Neural cell (in vitro differentiated cells): ENCODE measurements at regions not wholly inside any gene's neighbourhood (a gene's known extent, or its start where the extent isn't known, plus 50 kb on each side); places are given as distances from the start of the nearest gene placed in this dataset.

ENCODE experiments used
- H2AFZ ChIP-seq: fragments of 200-600, 300-800 bp; sonication (generic), shearing (Covaris generic); 2 replicates; pipeline ENCODE4 v1.6.0; 2014; ENCODE audit warnings: low read depth, mild to moderate bottlenecking, antibody characterized with exemption, low read length, moderate library complexity
- H3F3A ChIP-seq: fragments of 200-600 bp; shearing (Covaris generic); 2 replicates; pipeline ENCODE4 v1.6.1; 2016; ENCODE audit warnings: mild to moderate bottlenecking, moderate library complexity, mixed read lengths, antibody characterized with exemption, low read length; ENCODE audit not compliant: insufficient read depth, poor library complexity, severe bottlenecking
- H3K27ac ChIP-seq: fragments of 200-600, 300-800 bp; sonication (generic), shearing (Covaris generic); 2 replicates; pipeline ENCODE4 v1.5.1; 2014; ENCODE audit warnings: mild to moderate bottlenecking, low read length, moderate library complexity
- H3K27me3 ChIP-seq: fragments of 300-800, 200-600 bp; sonication (generic), shearing (Covaris generic); 2 replicates; pipeline ENCODE4 v1.6.0; 2014; ENCODE audit warnings: mild to moderate bottlenecking, low read depth, low read length, moderate library complexity; ENCODE audit not compliant: insufficient read depth
- H3K36me3 ChIP-seq: fragments of 300-800, 200-600 bp; sonication (generic), shearing (Covaris generic); 2 replicates; pipeline ENCODE4 v1.5.1; 2014; ENCODE audit warnings: mild to moderate bottlenecking, antibody characterized with exemption, low read length, moderate library complexity; ENCODE audit not compliant: insufficient read depth
- H3K4me2 ChIP-seq: fragments of 300-800, 200-600 bp; sonication (generic), shearing (Covaris generic); 2 replicates; pipeline ENCODE4 v1.6.0; 2014; ENCODE audit warnings: mild to moderate bottlenecking, low read length
- H3K4me3 ChIP-seq: fragments of 300-800, 200-600 bp; sonication (generic), shearing (Covaris generic); 2 replicates; pipeline ENCODE4 v1.5.1; 2014; ENCODE audit warnings: mild to moderate bottlenecking, low read length, moderate library complexity
- H3K79me2 ChIP-seq: fragments of 200-600 bp; shearing (Covaris generic); replicated peaks from 2 replicates; pipeline ENCODE4 v1.6.0; 2014; ENCODE audit warnings: mild to moderate bottlenecking, low read length, moderate library complexity; ENCODE audit not compliant: insufficient read depth
- H3K9ac ChIP-seq: fragments of 300-800, 200-600 bp; sonication (generic), shearing (Covaris generic); 2 replicates; pipeline ENCODE4 v1.6.1; 2016; ENCODE audit warnings: mild to moderate bottlenecking, low read length, mixed read lengths
- H3K9me2 ChIP-seq: fragments of 200-600 bp; shearing (Covaris generic); 2 replicates; pipeline ENCODE4 v1.6.1; 2016; ENCODE audit warnings: mild to moderate bottlenecking, low read length, mixed read lengths; ENCODE audit not compliant: insufficient read depth
- H3K9me3 ChIP-seq: fragments of 200-600, 300-800 bp; sonication (generic), shearing (Covaris generic); 2 replicates; pipeline ENCODE4 v1.6.1; 2016; ENCODE audit warnings: mild to moderate bottlenecking, mixed run types, low read length, moderate library complexity, mixed read lengths
- H4K20me1 ChIP-seq: fragments of 200-600 bp; shearing (Covaris generic); 2 replicates; pipeline ENCODE4 v1.6.1; 2016; ENCODE audit warnings: mild to moderate bottlenecking, mixed run types; ENCODE audit not compliant: insufficient read depth
- CTCF ChIP-seq: fragments of 450-650 bp; IDR thresholded peaks from 2 replicates; pipeline ENCODE4 v1.5.1; 2014; ENCODE audit warnings: antibody characterized with exemption, mild to moderate bottlenecking, moderate library complexity; ENCODE audit not compliant: poor library complexity, severe bottlenecking
- EP300 ChIP-seq: fragments of 450-650 bp; conservative IDR thresholded peaks from 2 replicates; pipeline ENCODE4 v1.6.1; 2014; ENCODE audit warnings: antibody characterized with exemption, mild to moderate bottlenecking, moderate library complexity; ENCODE audit not compliant: poor library complexity, severe bottlenecking
- EZH2 ChIP-seq: fragments of 200-600, 300-800 bp; shearing (Covaris generic), sonication (generic); IDR thresholded peaks from 2 replicates; pipeline ENCODE4 v1.6.1; 2014; ENCODE audit warnings: antibody characterized with exemption, low read length, borderline replicate concordance, mild to moderate bottlenecking; ENCODE audit not compliant: insufficient read depth, poor library complexity, severe bottlenecking
- MXI1 ChIP-seq: fragments of 450-650 bp; conservative IDR thresholded peaks from 2 replicates; pipeline ENCODE4 v1.6.1; 2014; ENCODE audit warnings: antibody characterized with exemption, mild to moderate bottlenecking; ENCODE audit not compliant: poor library complexity, severe bottlenecking
- POLR2AphosphoS5 ChIP-seq: IDR thresholded peaks from 2 replicates; pipeline ENCODE4 v1.6.1; 2012
- RAD21 ChIP-seq: fragments of 450-650 bp; conservative IDR thresholded peaks from 2 replicates; pipeline ENCODE4 v1.6.1; 2014; ENCODE audit warnings: antibody characterized with exemption, mild to moderate bottlenecking, moderate library complexity
- SMC3 ChIP-seq: fragments of 450-650 bp; conservative IDR thresholded peaks from 2 replicates; pipeline ENCODE4 v1.6.1; 2014; ENCODE audit warnings: antibody characterized with exemption, mild to moderate bottlenecking, moderate library complexity; ENCODE audit not compliant: poor library complexity
- TAF1 ChIP-seq: IDR thresholded peaks from 2 replicates; pipeline ENCODE4 v1.6.1; 2012; ENCODE audit warnings: low read depth
- TF ChIP-seq, protein P1 (sequence below): IDR thresholded peaks from 2 replicates; pipeline ENCODE4 v1.6.1; 2012; ENCODE audit warnings: borderline replicate concordance

DNA sequence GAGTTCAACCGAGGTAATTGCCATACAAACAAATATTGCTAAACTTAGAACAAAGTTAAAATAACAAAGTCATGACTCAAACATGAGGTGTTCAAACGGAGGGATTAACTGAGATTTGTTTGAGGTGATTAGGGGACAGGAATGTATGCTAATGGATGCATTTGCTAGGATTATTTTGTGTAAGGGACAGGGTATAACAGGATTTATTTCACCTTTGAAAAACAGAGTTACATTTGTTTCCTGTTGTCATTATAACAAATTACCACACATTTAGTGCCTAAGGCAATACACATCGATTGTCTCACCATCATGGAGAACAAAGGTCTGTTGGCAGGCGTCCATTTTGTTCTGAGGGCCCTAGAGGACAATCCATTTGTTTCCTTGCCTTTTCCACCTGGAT is 304.3 kb upstream of the CNTNAP5 start:
- H3K79me2 ChIP-seq: no peaks in the 10 kb centered on the region

GRCh38 chr2:123723706-123724105 is 301.4 kb upstream of the CNTNAP5 start:
- Histone ChIP-seq H3F3A (no peaks in the 10 kb centered on the region), H3K4me2 (no peak overlapping the region), H3K9me2 (no peaks in the 10 kb centered on the region), H3K27ac (no peak overlapping the region), H2AFZ (no peak overlapping the region), H3K9me3 (no peaks in the 10 kb centered on the region), H3K4me3 (no peak overlapping the region), H4K20me1 (no peaks in the 10 kb centered on the region), H3K79me2 (no peaks in the 10 kb centered on the region), H3K36me3 (no peaks in the 10 kb centered on the region), H3K9ac (no peak overlapping the region), H3K27me3 (no peaks in the 10 kb centered on the region)
- TF ChIP-seq POLR2AphosphoS5: no peak
- TF ChIP-seq EP300: no peak
- TF ChIP-seq RAD21: no peak
- TF ChIP-seq TAF1: no peak
- TF ChIP-seq EZH2: no peak
- no peak for TF ChIP-seq SMC3
- TF ChIP-seq MXI1: no peak
- no peak for TF ChIP-seq CTCF
- TF ChIP-seq, protein P1, sequence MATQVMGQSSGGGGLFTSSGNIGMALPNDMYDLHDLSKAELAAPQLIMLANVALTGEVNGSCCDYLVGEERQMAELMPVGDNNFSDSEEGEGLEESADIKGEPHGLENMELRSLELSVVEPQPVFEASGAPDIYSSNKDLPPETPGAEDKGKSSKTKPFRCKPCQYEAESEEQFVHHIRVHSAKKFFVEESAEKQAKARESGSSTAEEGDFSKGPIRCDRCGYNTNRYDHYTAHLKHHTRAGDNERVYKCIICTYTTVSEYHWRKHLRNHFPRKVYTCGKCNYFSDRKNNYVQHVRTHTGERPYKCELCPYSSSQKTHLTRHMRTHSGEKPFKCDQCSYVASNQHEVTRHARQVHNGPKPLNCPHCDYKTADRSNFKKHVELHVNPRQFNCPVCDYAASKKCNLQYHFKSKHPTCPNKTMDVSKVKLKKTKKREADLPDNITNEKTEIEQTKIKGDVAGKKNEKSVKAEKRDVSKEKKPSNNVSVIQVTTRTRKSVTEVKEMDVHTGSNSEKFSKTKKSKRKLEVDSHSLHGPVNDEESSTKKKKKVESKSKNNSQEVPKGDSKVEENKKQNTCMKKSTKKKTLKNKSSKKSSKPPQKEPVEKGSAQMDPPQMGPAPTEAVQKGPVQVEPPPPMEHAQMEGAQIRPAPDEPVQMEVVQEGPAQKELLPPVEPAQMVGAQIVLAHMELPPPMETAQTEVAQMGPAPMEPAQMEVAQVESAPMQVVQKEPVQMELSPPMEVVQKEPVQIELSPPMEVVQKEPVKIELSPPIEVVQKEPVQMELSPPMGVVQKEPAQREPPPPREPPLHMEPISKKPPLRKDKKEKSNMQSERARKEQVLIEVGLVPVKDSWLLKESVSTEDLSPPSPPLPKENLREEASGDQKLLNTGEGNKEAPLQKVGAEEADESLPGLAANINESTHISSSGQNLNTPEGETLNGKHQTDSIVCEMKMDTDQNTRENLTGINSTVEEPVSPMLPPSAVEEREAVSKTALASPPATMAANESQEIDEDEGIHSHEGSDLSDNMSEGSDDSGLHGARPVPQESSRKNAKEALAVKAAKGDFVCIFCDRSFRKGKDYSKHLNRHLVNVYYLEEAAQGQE: no peak

More for the DNA sequence above, 304.3 kb upstream of the CNTNAP5 start:
- Histone ChIP-seq H3F3A (no peaks in the 10 kb centered on the region), H2AFZ (no peak overlapping the region), H3K4me3 (no peak overlapping the region), H3K27ac (no peak overlapping the region), H3K9ac (no peak overlapping the region), H3K9me2 (no peaks in the 10 kb centered on the region), H3K9me3 (no peaks in the 10 kb centered on the region), H4K20me1 (no peaks in the 10 kb centered on the region), H3K36me3 (no peaks in the 10 kb centered on the region), H3K27me3 (no peaks in the 10 kb centered on the region), H3K4me2 (no peak overlapping the region)
- no peak for TF ChIP-seq TAF1
- no peak for TF ChIP-seq RAD21
- TF ChIP-seq SMC3: no peak

GRCh38 chr2:123732563-123732962 is 292.5 kb upstream of the CNTNAP5 start:
- Histone ChIP-seq H3K79me2 (no peaks in the 10 kb centered on the region), H3K9ac (no peak overlapping the region), H3K4me2 (no peak overlapping the region), H3K27ac (no peak overlapping the region), H3K9me2 (no peaks in the 10 kb centered on the region), H3K36me3 (no peaks in the 10 kb centered on the region), H3K27me3 (no peaks in the 10 kb centered on the region), H2AFZ (no peak overlapping the region), H3F3A (no peaks in the 10 kb centered on the region), H4K20me1 (no peaks in the 10 kb centered on the region), H3K4me3 (no peak overlapping the region), H3K9me3 (no peaks in the 10 kb centered on the region)
- TF ChIP-seq MXI1 (no peak), SMC3 (no peak), EP300 (no peak), RAD21 (no peak), CTCF (no peak), POLR2AphosphoS5 (no peak), EZH2 (no peak), TAF1 (no peak)
- TF ChIP-seq, protein P1: no peak
